ENCODE measurements at regions not wholly inside any gene's neighbourhood (a gene's known extent, or its start where the extent isn't known, plus 50 kb on each side); places are given as distances from the start of the nearest gene placed in this dataset.
"Not testable (repeated sequence)": the region's sequence is repeated elsewhere in the genome, so short reads cannot be mapped to it uniquely, and the experiment has no call there.

- DNase-seq = no peak
Observed at GRCh38 chr9:89844535-89844934, 239.7 kb downstream of the GADD45G start.

DNA sequence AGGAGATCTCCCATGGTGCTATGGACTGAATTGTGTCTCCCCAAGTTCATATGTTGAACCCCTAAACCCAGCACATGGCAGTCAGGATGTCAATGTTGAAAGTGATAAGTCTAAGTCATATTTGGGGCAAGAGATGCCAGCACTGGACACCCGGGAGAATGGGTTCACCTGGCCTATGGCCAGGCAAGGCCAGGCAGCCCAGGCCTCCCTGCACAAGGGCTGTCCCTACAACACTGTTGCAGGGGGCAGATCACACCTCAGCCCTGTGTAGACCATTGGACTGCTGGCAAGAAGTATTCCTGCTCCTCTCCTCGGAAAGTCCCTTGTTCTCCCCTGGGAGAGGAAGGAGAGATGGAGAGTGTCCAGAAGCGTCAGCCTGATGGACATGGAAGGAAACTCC is 240.5 kb downstream of the GADD45G start:
- DNase-seq = no peak

- no peak for DNase-seq
Observed at GRCh38 chr9:89845862-89846261, 241.1 kb downstream of the GADD45G start.

GRCh38 chr9:89848060-89849040 is 243.5 kb downstream of the GADD45G start:
- DNase-seq = no peak

- no peak for DNase-seq
Observed at GRCh38 chr9:89849096-89849495, 244.3 kb downstream of the GADD45G start.

DNA sequence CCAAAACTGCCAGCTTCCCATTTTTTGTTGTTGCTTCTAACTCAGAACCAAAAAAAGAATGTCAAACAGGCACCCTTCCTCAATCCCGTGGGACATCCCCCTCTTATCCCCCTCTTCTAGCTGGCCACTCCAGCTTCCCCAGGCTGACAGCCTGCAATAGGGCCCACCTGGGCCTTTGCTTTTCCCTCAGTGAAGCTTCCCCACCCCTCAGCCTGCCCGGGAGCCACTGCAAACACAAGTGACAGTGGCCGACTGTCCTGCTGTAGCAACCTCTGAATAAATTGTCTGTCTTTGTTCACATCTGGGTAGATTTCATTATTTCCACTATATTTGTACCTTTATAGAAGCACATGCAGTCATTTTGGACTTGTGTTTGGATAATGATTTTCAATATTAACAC is 245.3 kb downstream of the GADD45G start:
- DNase-seq = no peak

- DNase-seq = no peak
Observed at GRCh38 chr9:89850631-89851325, 246.0 kb downstream of the GADD45G start.

DNA sequence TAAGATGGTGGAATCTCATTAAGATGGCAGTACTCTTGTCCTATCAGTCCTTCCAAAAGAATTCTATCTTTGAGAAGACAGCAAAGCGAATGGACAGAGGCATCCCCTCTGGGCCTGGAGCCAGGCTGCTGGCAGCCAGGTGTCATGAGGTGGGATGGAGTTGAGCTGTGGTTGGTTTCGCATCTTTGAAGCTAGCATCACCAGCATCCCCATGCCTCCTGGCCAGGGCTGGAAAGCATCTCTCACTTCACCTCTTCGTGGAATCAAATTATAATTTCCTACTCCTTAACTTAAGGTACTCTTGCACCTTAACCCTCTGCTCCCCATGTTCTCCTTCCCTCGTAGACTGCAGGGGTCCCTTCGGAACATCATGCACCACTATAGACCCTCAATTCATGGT is 248.3 kb downstream of the GADD45G start:
- no peak for DNase-seq

- DNase-seq = no peak
Observed at GRCh38 chr9:89853931-89854330, 249.1 kb downstream of the GADD45G start.

- DNase-seq = no peak
Observed at GRCh38 chr9:89854715-89855475, 250.1 kb downstream of the GADD45G start.

DNA sequence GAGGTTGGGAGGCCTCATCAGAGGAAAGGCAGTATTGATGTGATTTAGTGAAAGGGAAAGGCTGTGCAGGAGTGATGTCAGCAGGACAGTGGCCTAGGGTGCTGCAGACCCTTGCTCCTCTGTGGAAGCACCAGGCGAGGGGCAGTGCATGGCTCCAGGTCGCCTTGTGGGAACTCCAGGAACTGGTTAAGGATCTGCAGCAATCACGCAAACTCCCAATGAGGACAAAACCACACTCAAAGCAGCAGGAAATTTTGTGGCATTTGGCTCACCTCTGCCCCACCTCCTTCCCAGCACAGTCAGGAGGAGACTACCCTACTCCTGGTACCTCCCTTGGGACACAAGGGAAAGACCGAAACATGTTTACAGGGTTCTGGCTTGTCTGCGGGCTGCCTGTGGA is 251.5 kb downstream of the GADD45G start:
- not testable (repeated sequence) for DNase-seq

- not testable (repeated sequence) for DNase-seq
Observed at GRCh38 chr9:89856950-89857349, 252.1 kb downstream of the GADD45G start.

GRCh38 chr9:89859842-89860241 is 255.0 kb downstream of the GADD45G start:
- not testable (repeated sequence) for DNase-seq

GRCh38 chr9:89861371-89861770 is 256.6 kb downstream of the GADD45G start:
- DNase-seq = not testable (repeated sequence)

- DNase-seq = no peak
Observed at GRCh38 chr9:89862316-89862715, 257.5 kb downstream of the GADD45G start.

- no peak for DNase-seq
Observed at GRCh38 chr9:89863141-89863540, 258.3 kb downstream of the GADD45G start.

DNA sequence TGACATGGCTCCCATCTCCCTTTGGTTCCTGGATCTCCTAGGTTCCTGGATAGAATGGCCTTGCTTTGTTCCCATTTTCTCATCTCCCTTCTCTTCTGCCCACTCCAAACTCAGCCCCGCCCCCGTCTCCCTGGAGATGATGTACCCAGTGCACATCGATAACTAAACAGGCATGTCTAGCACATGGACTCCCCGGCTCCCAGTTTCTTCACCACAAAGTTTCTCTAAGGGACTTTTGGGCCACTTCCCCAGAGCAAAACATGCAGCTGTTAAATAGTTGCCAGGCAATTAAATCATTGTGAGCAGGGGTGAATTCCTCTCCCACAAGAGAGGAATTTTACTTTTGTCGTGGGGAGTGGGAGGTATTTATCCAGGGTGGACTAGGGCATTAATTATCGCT is 259.0 kb downstream of the GADD45G start:
- no peak for DNase-seq

DNA sequence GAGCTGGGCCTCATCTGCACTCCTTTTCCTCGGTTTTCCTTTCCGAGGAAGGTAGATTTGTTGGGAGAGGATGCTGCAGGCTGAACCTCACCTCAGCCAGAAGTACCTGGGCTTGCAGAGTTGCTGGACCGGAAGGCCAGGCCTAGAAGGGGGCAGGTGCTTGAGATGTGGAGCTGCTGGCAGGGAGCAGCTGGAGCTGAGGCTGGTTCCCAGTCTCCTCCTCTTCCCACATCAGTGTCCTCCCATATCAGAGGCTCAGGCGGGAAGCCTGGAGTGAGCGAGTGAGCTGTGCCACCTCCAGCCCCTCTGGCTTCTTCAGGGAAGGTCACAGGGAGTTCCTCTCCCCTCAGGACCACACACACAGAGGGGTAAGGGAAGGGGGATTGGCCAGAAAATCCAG is 259.4 kb downstream of the GADD45G start:
- no peak for DNase-seq

DNA sequence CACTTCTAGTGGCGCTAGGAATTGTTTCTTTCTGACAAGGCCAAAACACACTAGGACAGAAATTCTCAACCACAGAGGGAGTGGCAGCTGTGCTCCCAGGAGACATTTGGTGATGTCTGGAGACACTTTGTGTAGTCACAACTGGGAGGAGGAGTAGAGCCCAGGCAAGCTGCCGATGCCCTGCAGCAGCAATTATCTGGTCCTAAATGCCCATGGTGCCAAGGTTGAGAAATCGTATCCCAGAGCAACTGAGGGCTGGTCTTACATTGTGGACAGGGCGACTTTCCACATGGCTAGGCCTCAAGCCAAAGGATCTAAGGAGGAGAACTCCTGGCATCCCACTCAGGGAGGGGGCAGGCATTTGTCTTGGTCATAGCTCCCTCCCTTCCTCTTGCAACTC is 259.9 kb downstream of the GADD45G start:
- DNase-seq = no peak

- no peak for DNase-seq
Observed at GRCh38 chr9:89865357-89865756, 260.5 kb downstream of the GADD45G start.

- no peak for DNase-seq
Observed at GRCh38 chr9:89865981-89866380, 261.2 kb downstream of the GADD45G start.

GRCh38 chr9:89866701-89867100 is 261.9 kb downstream of the GADD45G start:
- no peak for DNase-seq

- no peak for DNase-seq
Observed at GRCh38 chr9:89868100-89868499, 263.3 kb downstream of the GADD45G start.

All from CD4-positive, alpha-beta T cell treated with Interferon alpha-2 for 1 hour (primary cell).